ENCODE measurements at regions not wholly inside any gene's neighbourhood (a gene's known extent, or its start where the extent isn't known, plus 50 kb on each side); places are given as distances from the start of the nearest gene placed in this dataset.

GRCh38 chr6:33947916-33948594, 144.3 kb upstream of the MLN start:
- TF ChIP-seq JUND (IDR thresholded peaks at IDR 0.05; ENCODE audit: low read depth) = no peak
- in situ Hi-C loops (cut with HindIII; ENCODE audit: low pct_unique_long_range_greater_than_20kb, low sequenced_read_pairs) = no loop called here
- DNase-seq (ENCODE audit: low read depth in 1 of 2, low spot score in 1 of 2) = no peak

GRCh38 chr6:33947047-33947446, 143.2 kb upstream of the MLN start:
- no peak for TF ChIP-seq JUND (IDR thresholded peaks at IDR 0.05; ENCODE audit: low read depth)
- in situ Hi-C loops (cut with HindIII; ENCODE audit: low pct_unique_long_range_greater_than_20kb, low sequenced_read_pairs) = no loop called here
- no peak for DNase-seq (ENCODE audit: low read depth in 1 of 2, low spot score in 1 of 2)

- no peak for DNase-seq (ENCODE audit: low read depth in 1 of 2, low spot score in 1 of 2)
- TF ChIP-seq JUND (IDR thresholded peaks at IDR 0.05; ENCODE audit: low read depth) = no peak
- in situ Hi-C loops (cut with HindIII; ENCODE audit: low pct_unique_long_range_greater_than_20kb, low sequenced_read_pairs) = no loop called here
These were observed 142.1 kb upstream of the MLN start for GRCh38 chr6:33945931-33946330.

GRCh38 chr6:33944686-33945411, 141.0 kb upstream of the MLN start:
- in situ Hi-C loops (cut with HindIII; ENCODE audit: low pct_unique_long_range_greater_than_20kb, low sequenced_read_pairs) = no loop called here
- no peak for DNase-seq (ENCODE audit: low read depth in 1 of 2, low spot score in 1 of 2)

GRCh38 chr6:33936886-33937285, 133.1 kb upstream of the MLN start:
- in situ Hi-C loops (cut with HindIII; ENCODE audit: low pct_unique_long_range_greater_than_20kb, low sequenced_read_pairs) = no loop called here
- TF ChIP-seq JUND (IDR thresholded peaks at IDR 0.05; ENCODE audit: low read depth) = no peak

More at GRCh38 chr6:33944686-33945411, 141.0 kb upstream of the MLN start:
- TF ChIP-seq JUND (IDR thresholded peaks at IDR 0.05; ENCODE audit: low read depth) = no peak

GRCh38 chr6:33935439-33936080, 131.8 kb upstream of the MLN start:
- in situ Hi-C loops (cut with HindIII; ENCODE audit: low pct_unique_long_range_greater_than_20kb, low sequenced_read_pairs) = no loop called here
- DNase-seq (ENCODE audit: low read depth in 1 of 2, low spot score in 1 of 2) = no peak
- TF ChIP-seq JUND (IDR thresholded peaks at IDR 0.05; ENCODE audit: low read depth) = no peak

More at GRCh38 chr6:33936886-33937285, 133.1 kb upstream of the MLN start:
- no peak for DNase-seq (ENCODE audit: low read depth in 1 of 2, low spot score in 1 of 2)

GRCh38 chr6:33934731-33935270, 131.0 kb upstream of the MLN start:
- in situ Hi-C loops (cut with HindIII; ENCODE audit: low pct_unique_long_range_greater_than_20kb, low sequenced_read_pairs) = no loop called here
- DNase-seq (ENCODE audit: low read depth in 1 of 2, low spot score in 1 of 2) = no peak
- no peak for TF ChIP-seq JUND (IDR thresholded peaks at IDR 0.05; ENCODE audit: low read depth)

GRCh38 chr6:33933101-33933500, 129.3 kb upstream of the MLN start:
- TF ChIP-seq JUND (IDR thresholded peaks at IDR 0.05; ENCODE audit: low read depth) = no peak
- in situ Hi-C loops (cut with HindIII; ENCODE audit: low pct_unique_long_range_greater_than_20kb, low sequenced_read_pairs) = no loop called here
- DNase-seq (ENCODE audit: low read depth in 1 of 2, low spot score in 1 of 2) = no peak

GRCh38 chr6:33931799-33932198, 128.0 kb upstream of the MLN start:
- TF ChIP-seq JUND (IDR thresholded peaks at IDR 0.05; ENCODE audit: low read depth) = no peak
- in situ Hi-C loops (cut with HindIII; ENCODE audit: low pct_unique_long_range_greater_than_20kb, low sequenced_read_pairs) = no loop called here
- no peak for DNase-seq (ENCODE audit: low read depth in 1 of 2, low spot score in 1 of 2)

- DNase-seq (ENCODE audit: low read depth in 1 of 2, low spot score in 1 of 2) = no peak
- in situ Hi-C loops (cut with HindIII; ENCODE audit: low pct_unique_long_range_greater_than_20kb, low sequenced_read_pairs) = no loop called here
- TF ChIP-seq JUND (IDR thresholded peaks at IDR 0.05; ENCODE audit: low read depth) = no peak
These were observed 125.9 kb upstream of the MLN start for GRCh38 chr6:33929575-33930288.

- no peak for DNase-seq (ENCODE audit: low read depth in 1 of 2, low spot score in 1 of 2)
These were observed 123.8 kb upstream of the MLN start for GRCh38 chr6:33927616-33928015.

GRCh38 chr6:33927112-33927511, 123.3 kb upstream of the MLN start:
- in situ Hi-C loops (cut with HindIII; ENCODE audit: low pct_unique_long_range_greater_than_20kb, low sequenced_read_pairs) = no loop called here
- TF ChIP-seq JUND (IDR thresholded peaks at IDR 0.05; ENCODE audit: low read depth) = no peak

More at GRCh38 chr6:33927616-33928015, 123.8 kb upstream of the MLN start:
- in situ Hi-C loops (cut with HindIII; ENCODE audit: low pct_unique_long_range_greater_than_20kb, low sequenced_read_pairs) = no loop called here
- no peak for TF ChIP-seq JUND (IDR thresholded peaks at IDR 0.05; ENCODE audit: low read depth)

More at GRCh38 chr6:33927112-33927511, 123.3 kb upstream of the MLN start:
- no peak for DNase-seq (ENCODE audit: low read depth in 1 of 2, low spot score in 1 of 2)

Data from T47D (cell line).